ENCODE measurements at regions not wholly inside any gene's neighbourhood (a gene's known extent, or its start where the extent isn't known, plus 50 kb on each side); places are given as distances from the start of the nearest gene placed in this dataset.
A peak's percentile ranks its signal among the peaks of the same experiment; 100 is the strongest.

DNA sequence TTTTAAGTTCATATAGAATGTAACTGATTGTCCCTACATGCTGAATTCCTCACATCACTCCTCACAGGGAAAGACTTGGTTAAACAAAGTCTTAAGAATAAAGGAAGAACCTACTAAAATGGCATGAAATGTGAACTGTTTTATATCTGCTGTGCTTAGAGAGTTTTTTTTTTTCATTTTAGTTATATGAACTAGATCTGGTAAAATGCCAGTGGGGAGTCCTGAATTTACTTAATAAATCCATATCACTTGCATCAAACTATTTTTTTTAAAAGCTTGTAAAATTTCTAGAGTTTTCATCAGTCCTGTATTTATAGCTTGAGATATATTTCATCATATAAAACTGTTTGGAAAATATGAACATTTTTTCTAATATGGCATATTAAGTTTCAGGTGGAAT, 1528.6 kb downstream of the EFNA5 start:
- Histone ChIP-seq H3K27me3 (no peaks in the 10 kb centered on the region), H3K27ac (no peak overlapping the region), H3K4me3 (no peak overlapping the region), H3K36me3 (no peaks in the 10 kb centered on the region), H3K9me3 (ENCODE audit: low read depth) (no peaks in the 10 kb centered on the region), H3K4me1 (ENCODE audit: low read depth) (no peaks in the 10 kb centered on the region)
- DNase-seq (ENCODE audit: low read depth in 1 of 2, low spot score in 1 of 2) = no peak
- TF ChIP-seq CTCF (IDR thresholded peaks at IDR 0.05; ENCODE audit: low read depth, low read length) = no peak

GRCh38 chr5:106140101-106140500, 1530.6 kb downstream of the EFNA5 start:
- no peak for TF ChIP-seq CTCF (IDR thresholded peaks at IDR 0.05; ENCODE audit: low read depth, low read length)
- Histone ChIP-seq H3K27me3 (no peaks in the 10 kb centered on the region), H3K4me1 (ENCODE audit: low read depth) (no peaks in the 10 kb centered on the region), H3K4me3 (no peak overlapping the region), H3K27ac (no peak overlapping the region), H3K36me3 (no peaks in the 10 kb centered on the region), H3K9me3 (ENCODE audit: low read depth) (no peaks in the 10 kb centered on the region)
- peak in 1 of 2 donors; percentile 6 for DNase-seq (ENCODE audit: low read depth in 1 of 2, low spot score in 1 of 2)

DNA sequence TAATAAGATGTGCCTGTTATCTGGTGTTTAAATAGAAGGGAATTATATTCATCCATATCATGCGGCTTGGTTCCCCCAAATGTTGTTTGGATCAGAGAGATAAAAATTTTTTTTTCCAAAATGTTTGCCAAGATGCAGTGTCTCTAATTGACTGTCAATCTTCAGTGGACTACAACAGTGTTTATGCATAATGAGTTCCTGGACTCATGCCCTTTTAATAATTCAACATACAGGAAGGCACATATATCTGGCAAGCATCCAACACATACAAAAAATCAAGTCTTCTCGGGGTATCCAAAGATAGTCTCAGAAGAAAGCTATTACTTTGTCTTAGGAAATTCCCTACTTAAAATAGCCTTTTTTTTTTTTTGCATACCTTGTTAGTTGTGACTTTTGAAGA, 1534.7 kb downstream of the EFNA5 start:
- no peaks in the 10 kb centered on the region for H3K36me3 ChIP-seq
- no peak for TF ChIP-seq CTCF (IDR thresholded peaks at IDR 0.05; ENCODE audit: low read depth, low read length)

GRCh38 chr5:106135473-106135872, 1535.3 kb downstream of the EFNA5 start:
- DNase-seq (ENCODE audit: low read depth in 1 of 2, low spot score in 1 of 2) = no peak
- Histone ChIP-seq H3K4me3 (no peak overlapping the region), H3K4me1 (ENCODE audit: low read depth) (no peaks in the 10 kb centered on the region), H3K36me3 (no peaks in the 10 kb centered on the region), H3K27ac (no peak overlapping the region), H3K27me3 (no peaks in the 10 kb centered on the region), H3K9me3 (ENCODE audit: low read depth) (no peaks in the 10 kb centered on the region)
- no peak for TF ChIP-seq CTCF (IDR thresholded peaks at IDR 0.05; ENCODE audit: low read depth, low read length)

More for the DNA sequence above, 1534.7 kb downstream of the EFNA5 start:
- no peak overlapping the region for H3K27ac ChIP-seq
- no peak for DNase-seq (ENCODE audit: low read depth in 1 of 2, low spot score in 1 of 2)
- no peak overlapping the region for H3K4me3 ChIP-seq
- no peaks in the 10 kb centered on the region for H3K9me3 ChIP-seq (ENCODE audit: low read depth)
- no peaks in the 10 kb centered on the region for H3K4me1 ChIP-seq (ENCODE audit: low read depth)
- H3K27me3 ChIP-seq = no peaks in the 10 kb centered on the region

DNA sequence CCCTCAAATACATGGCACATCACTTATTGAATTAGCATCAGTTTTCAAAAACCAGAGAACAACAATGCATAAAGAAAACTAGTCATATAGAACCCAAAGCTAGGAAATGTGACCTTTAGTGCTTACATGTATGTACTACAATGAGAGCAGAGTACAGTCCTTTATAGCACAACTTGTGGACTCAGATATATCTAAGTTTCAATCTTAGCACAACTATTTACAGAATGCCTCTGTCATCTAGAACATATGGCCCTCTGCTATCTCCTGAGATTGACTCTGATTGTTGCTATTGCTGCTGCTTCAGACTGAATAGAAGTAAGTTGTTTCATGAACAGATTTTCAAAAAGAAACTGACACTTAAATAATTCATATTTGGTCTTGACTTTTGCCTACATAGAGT, 1536.2 kb downstream of the EFNA5 start:
- H3K9me3 ChIP-seq (ENCODE audit: low read depth) = no peaks in the 10 kb centered on the region
- H3K27ac ChIP-seq = no peak overlapping the region
- no peak for TF ChIP-seq CTCF (IDR thresholded peaks at IDR 0.05; ENCODE audit: low read depth, low read length)
- DNase-seq (ENCODE audit: low read depth in 1 of 2, low spot score in 1 of 2) = no peak
- no peaks in the 10 kb centered on the region for H3K4me1 ChIP-seq (ENCODE audit: low read depth)
- no peaks in the 10 kb centered on the region for H3K36me3 ChIP-seq
- no peaks in the 10 kb centered on the region for H3K27me3 ChIP-seq
- no peak overlapping the region for H3K4me3 ChIP-seq

DNA sequence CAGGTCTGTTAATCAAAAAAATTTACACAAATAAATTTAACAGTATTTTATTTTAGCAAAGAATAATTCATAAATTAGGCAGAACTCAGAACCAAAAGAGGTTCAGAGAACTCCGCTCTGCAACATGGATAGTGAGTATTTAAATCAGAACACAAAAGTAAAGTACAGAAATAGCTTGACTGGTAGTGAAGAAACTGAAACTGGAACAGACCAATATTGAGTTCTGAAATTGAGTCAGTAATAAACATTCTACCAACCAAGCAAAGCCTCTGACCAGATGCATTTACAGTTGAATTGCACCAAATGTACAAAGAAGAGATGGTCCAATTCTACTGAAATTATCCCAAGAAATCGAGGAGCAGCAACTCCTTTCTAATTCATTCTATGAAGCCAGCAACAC, 1542.8 kb downstream of the EFNA5 start:
- H3K9me3 ChIP-seq (ENCODE audit: low read depth) = no peaks in the 10 kb centered on the region
- DNase-seq (ENCODE audit: low read depth in 1 of 2, low spot score in 1 of 2) = no peak
- TF ChIP-seq CTCF (IDR thresholded peaks at IDR 0.05; ENCODE audit: low read depth, low read length) = no peak
- no peaks in the 10 kb centered on the region for H3K27me3 ChIP-seq
- H3K4me3 ChIP-seq = no peak overlapping the region
- peaks cover 8% of the 10 kb centered on the region for H3K4me1 ChIP-seq (ENCODE audit: low read depth)
- no peak overlapping the region for H3K27ac ChIP-seq
- no peaks in the 10 kb centered on the region for H3K36me3 ChIP-seq
